ENCODE measurements at regions not wholly inside any gene's neighbourhood (a gene's known extent, or its start where the extent isn't known, plus 50 kb on each side); places are given as distances from the start of the nearest gene placed in this dataset.

GRCh38 chr17:33650304-33650703, 357.2 kb upstream of the ASIC2 start:
- no peak for TF ChIP-seq CTCF (IDR thresholded peaks at IDR 0.05; ENCODE audit: low read depth, low read length)
- no peak for TF ChIP-seq EZH2phosphoT487 (IDR thresholded peaks at IDR 0.05; ENCODE audit: low read depth)

All from OCI-LY3 (cell line).